H9 (cell line): ENCODE measurements at regions not wholly inside any gene's neighbourhood (a gene's known extent, or its start where the extent isn't known, plus 50 kb on each side); places are given as distances from the start of the nearest gene placed in this dataset.

Experiments used
- DNase-seq: peaks from one replicate; pipeline ENCODE4 v3.0.0-alpha.2; 2017
- H2AFZ ChIP-seq: one replicate; pipeline ENCODE4 v1.6.1; 2013; ENCODE audit warnings: mild to moderate bottlenecking, low read length, control low read depth, moderate library complexity
- H2AK5ac ChIP-seq: 2 replicates; pipeline ENCODE4 v1.6.1; 2013; ENCODE audit warnings: low read length, control low read depth, mixed read lengths; ENCODE audit not compliant: insufficient read length
- H2BK120ac ChIP-seq: one replicate; pipeline ENCODE4 v1.6.1; 2013; ENCODE audit warnings: low read depth, mild to moderate bottlenecking, low read length, control low read depth, inconsistent platforms; ENCODE audit not compliant: poor library complexity, severe bottlenecking
- H2BK12ac ChIP-seq: 2 replicates; pipeline ENCODE4 v1.6.1; 2013; ENCODE audit warnings: low read length, control low read depth, mixed read lengths, low read depth; ENCODE audit not compliant: insufficient read length
- H2BK15ac ChIP-seq: 2 replicates; pipeline ENCODE4 v1.6.1; 2013; ENCODE audit warnings: low read depth, low read length, control low read depth
- H2BK20ac ChIP-seq: one replicate; pipeline ENCODE4 v1.6.1; 2013; ENCODE audit warnings: low read depth, mild to moderate bottlenecking, low read length, control low read depth, inconsistent platforms; ENCODE audit not compliant: poor library complexity, severe bottlenecking
- H2BK5ac ChIP-seq: 2 replicates; pipeline ENCODE4 v1.6.1; 2013; ENCODE audit warnings: low read length, control low read depth, mixed read lengths; ENCODE audit not compliant: insufficient read length
- H3K14ac ChIP-seq: 2 replicates; pipeline ENCODE4 v1.6.1; 2013; ENCODE audit warnings: low read length, control low read depth; ENCODE audit not compliant: insufficient read depth
- H3K18ac ChIP-seq: 2 replicates; pipeline ENCODE4 v1.6.1; 2013; ENCODE audit warnings: low read depth, mild to moderate bottlenecking, mixed read lengths, low read length, control low read depth; ENCODE audit not compliant: insufficient read length
- H3K23ac ChIP-seq: 2 replicates; pipeline ENCODE4 v1.6.1; 2013; ENCODE audit warnings: low read length, control low read depth, mixed read lengths, low read depth; ENCODE audit not compliant: insufficient read length
- H3K23me2 ChIP-seq: 2 replicates; pipeline ENCODE4 v1.6.1; 2013; ENCODE audit warnings: low read depth, mild to moderate bottlenecking, mixed read lengths, low read length, control low read depth; ENCODE audit not compliant: insufficient read length, poor library complexity, severe bottlenecking
- H3K27ac ChIP-seq: 2 replicates; pipeline ENCODE4 v1.5.1; 2013; ENCODE audit warnings: low read length, control low read depth, mixed read lengths, low read depth; ENCODE audit not compliant: insufficient read length
- H3K27me3 ChIP-seq: 2 replicates; pipeline ENCODE4 v1.6.1; 2013; ENCODE audit warnings: low read length, control low read depth, inconsistent platforms; ENCODE audit not compliant: insufficient read depth
- H3K4ac ChIP-seq: 2 replicates; pipeline ENCODE4 v1.6.1; 2013; ENCODE audit warnings: low read depth, mild to moderate bottlenecking, control low read depth, inconsistent platforms, low read length, moderate library complexity
- H3K4me1 ChIP-seq: 2 replicates; pipeline ENCODE4 v1.6.1; 2013; ENCODE audit warnings: low read length, control low read depth, inconsistent platforms; ENCODE audit not compliant: insufficient read depth
- H3K4me2 ChIP-seq: 2 replicates; pipeline ENCODE4 v1.6.1; 2013; ENCODE audit warnings: low read length, control low read depth, mixed read lengths; ENCODE audit not compliant: insufficient read length, insufficient read depth
- H3K56ac ChIP-seq: 2 replicates; pipeline ENCODE4 v1.6.1; 2013; ENCODE audit warnings: low read depth, mild to moderate bottlenecking, mixed read lengths, low read length, control low read depth; ENCODE audit not compliant: insufficient read length
- H3K79me1 ChIP-seq: 2 replicates; pipeline ENCODE4 v1.6.1; 2013; ENCODE audit warnings: low read depth, mild to moderate bottlenecking, moderate library complexity, low read length, control low read depth, inconsistent platforms; ENCODE audit not compliant: insufficient read depth, poor library complexity, severe bottlenecking
- H3K79me2 ChIP-seq: 2 replicates; pipeline ENCODE4 v1.6.1; 2013; ENCODE audit warnings: low read length, control low read depth, inconsistent platforms; ENCODE audit not compliant: insufficient read depth
- H3K9ac ChIP-seq: 2 replicates; pipeline ENCODE4 v1.6.1; 2013; ENCODE audit warnings: low read length, control low read depth, mixed read lengths; ENCODE audit not compliant: insufficient read length; ENCODE audit errors: extremely low read depth
- H3K9me3 ChIP-seq: one replicate; pipeline ENCODE4 v1.6.1; 2013; ENCODE audit warnings: low read depth, low read length, inconsistent platforms; ENCODE audit not compliant: control insufficient read depth
- H3T11ph ChIP-seq: one replicate; pipeline ENCODE4 v1.6.1; 2013; ENCODE audit warnings: mild to moderate bottlenecking, low read length, control low read depth, inconsistent platforms
- H4K20me1 ChIP-seq: one replicate; pipeline ENCODE4 v1.6.1; 2013; ENCODE audit not compliant: control insufficient read depth, insufficient read length, insufficient read depth
- H4K5ac ChIP-seq: 2 replicates; pipeline ENCODE4 v1.6.1; 2013; ENCODE audit warnings: low read depth, mild to moderate bottlenecking, mixed read lengths, low read length, control low read depth; ENCODE audit not compliant: insufficient read length
- H4K8ac ChIP-seq: replicated peaks from 2 replicates; pipeline ENCODE4 v1.6.1; 2013; ENCODE audit warnings: low read length, control low read depth, mixed read lengths, low read depth; ENCODE audit not compliant: insufficient read length
- H4K91ac ChIP-seq: 2 replicates; pipeline ENCODE4 v1.6.1; 2013; ENCODE audit warnings: low read depth, mild to moderate bottlenecking, moderate library complexity, mixed read lengths, low read length, control low read depth; ENCODE audit not compliant: insufficient read length
- H3K27ac Mint-ChIP-seq, 3 experiments: 2 replicates in 2 of 3; 3 replicates in 1 of 3; pipeline ENCODE4 v1.8.0; 2020 to 2021; ENCODE audit warnings: mixed read lengths in 3 of 3, mild to moderate bottlenecking in 1 of 3, moderate library complexity in 1 of 3
- H3K27me3 Mint-ChIP-seq: 2 replicates; pipeline ENCODE4 v1.8.0; 2021; ENCODE audit warnings: low read depth, mild to moderate bottlenecking, moderate library complexity, mixed read lengths
- H3K36me3 Mint-ChIP-seq, 3 experiments: 2 replicates in 2 of 3; 3 replicates in 1 of 3; pipeline ENCODE4 v1.8.0; 2020 to 2021; ENCODE audit warnings: low read depth in 3 of 3, mixed read lengths in 3 of 3; ENCODE audit not compliant: insufficient read depth in 1 of 3
- H3K4me1 Mint-ChIP-seq, 2 experiments: 2 replicates each; pipeline ENCODE4 v1.8.0; 2020; ENCODE audit warnings: mixed read lengths in 2 of 2
- H3K4me3 Mint-ChIP-seq, 2 experiments: 2 replicates in 1 of 2; 3 replicates in 1 of 2; pipeline ENCODE4 v1.8.0; 2020 to 2021; ENCODE audit warnings: mild to moderate bottlenecking in 2 of 2, mixed read lengths in 2 of 2, moderate library complexity in 1 of 2
- H3K9me3 Mint-ChIP-seq, 2 experiments: 2 replicates in 1 of 2; 3 replicates in 1 of 2; pipeline ENCODE4 v1.8.0; 2020; ENCODE audit warnings: mild to moderate bottlenecking in 2 of 2, mixed read lengths in 2 of 2, moderate library complexity in 1 of 2
- CTCF ChIP-seq: fragments of 200-600 bp; sonication (generic); conservative IDR thresholded peaks from 3 replicates; pipeline ENCODE4 v1.8.0; 2021; ENCODE audit warnings: antibody characterized with exemption, mild to moderate bottlenecking
- WGBS: extraction: QIAGEN DNeasy Blood & Tissue Kit; methylation state at CpG from one replicate; pipeline ENCODE4 v1.1.7; 2013; ENCODE audit warnings: missing lambda C conversion rate, low lambda C conversion rate, mixed read lengths; ENCODE audit not compliant: insufficient read length; ENCODE audit errors: extremely low coverage; 5-methylcytosine and 5-hydroxymethylcytosine counted together

DNA sequence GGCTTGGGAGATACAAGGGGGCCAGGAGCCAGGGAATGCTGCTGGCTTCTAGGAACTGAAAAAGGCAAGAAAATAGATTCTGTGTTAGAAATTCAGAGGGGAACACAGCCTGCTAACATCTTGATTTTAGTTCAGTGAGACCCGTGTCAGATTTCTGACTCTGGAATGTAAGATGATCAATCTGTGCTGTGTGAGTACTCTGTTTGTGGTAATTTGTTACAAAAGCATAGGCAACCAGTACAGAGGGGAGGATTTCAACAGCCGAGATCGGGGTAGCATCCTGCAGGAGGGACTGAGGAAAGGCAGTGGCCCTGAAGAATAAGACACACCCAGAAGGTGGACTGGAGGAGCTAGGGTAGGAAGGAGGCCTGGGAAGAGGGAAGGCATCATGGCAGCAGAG lies 410.0 kb upstream of the CCDC196 start:
- H3K9me3 ChIP-seq = no peaks in the 10 kb centered on the region
- Mint-ChIP-seq H3K36me3 (no peaks in the 10 kb centered on the region), H3K4me1 (peaks cover 0 to 4% of the 10 kb centered on the region in 2 experiments; a peak in 1 of 4 replicates), H3K27me3 (peaks cover 1% of the 10 kb centered on the region; the same call in 1 of the 2 replicates), H3K27ac (no peak overlapping the region), H3K4me3 (no peak overlapping the region), H3K9me3 (no peaks in the 10 kb centered on the region)
- no peak overlapping the region for H3K4me2 ChIP-seq
- no peak overlapping the region for H2BK12ac ChIP-seq
- DNase-seq = no peak
- H4K5ac ChIP-seq = no peak overlapping the region
- H3K56ac ChIP-seq = no peak overlapping the region
- H3K79me2 ChIP-seq = no peaks in the 10 kb centered on the region
- no peak overlapping the region for H2BK5ac ChIP-seq
- H2BK120ac ChIP-seq = no peak overlapping the region
- WGBS = no CpG with 5 or more reads among the region's 3 CpGs
- no peak overlapping the region for H3K18ac ChIP-seq
- no peak overlapping the region for H2BK15ac ChIP-seq
- H3K79me1 ChIP-seq = no peaks in the 10 kb centered on the region
- no peak overlapping the region for H3K27ac ChIP-seq
- H4K8ac ChIP-seq = no peak overlapping the region
- no peak overlapping the region for H3K14ac ChIP-seq
- no peak overlapping the region for H2AFZ ChIP-seq
- no peaks in the 10 kb centered on the region for H4K20me1 ChIP-seq
- no peak overlapping the region for H2AK5ac ChIP-seq
- no peak overlapping the region for H2BK20ac ChIP-seq
- no peak overlapping the region for H4K91ac ChIP-seq
- no peak overlapping the region for H3K9ac ChIP-seq
- no peak overlapping the region for H3T11ph ChIP-seq
- no peak for TF ChIP-seq CTCF
- H3K23ac ChIP-seq = no peak overlapping the region
- no peak overlapping the region for H3K4ac ChIP-seq
- H3K4me1 ChIP-seq = no peaks in the 10 kb centered on the region
- no peaks in the 10 kb centered on the region; the same call in 1 of the 2 replicates for H3K27me3 ChIP-seq
- H3K23me2 ChIP-seq = no peaks in the 10 kb centered on the region
